Upper lobe of right lung (tissue), 1 donor: ENCODE measurements at regions not wholly inside any gene's neighbourhood (a gene's known extent, or its start where the extent isn't known, plus 50 kb on each side); places are given as distances from the start of the nearest gene placed in this dataset.

ENCODE experiments used
- ATAC-seq: fragments of 200-7000 bp; cut with Tn5 transposase; one replicate; pipeline ENCODE4 v1.9.1; 2020; ENCODE audit warnings: mild to moderate bottlenecking, moderate library complexity
- DNase-seq: peaks from one replicate; pipeline ENCODE4 v3.0.0-alpha.2; 2020
- H3K27ac ChIP-seq: fragments of 200-600 bp; one replicate; pipeline ENCODE4 v1.8.0; 2022
- H3K27me3 ChIP-seq: fragments of 200-600 bp; one replicate; pipeline ENCODE4 v1.8.0; 2022; ENCODE audit warnings: mild to moderate bottlenecking
- H3K36me3 ChIP-seq: fragments of 200-600 bp; one replicate; pipeline ENCODE4 v1.8.0; 2022
- H3K4me1 ChIP-seq: fragments of 200-600 bp; one replicate; pipeline ENCODE4 v1.8.0; 2022
- H3K4me3 ChIP-seq: fragments of 200-600 bp; one replicate; pipeline ENCODE4 v1.8.0; 2022; ENCODE audit warnings: mild to moderate bottlenecking
- H3K9me3 ChIP-seq: fragments of 200-600 bp; one replicate; pipeline ENCODE4 v1.8.0; 2022
- CTCF ChIP-seq: fragments of 200-600 bp; IDR thresholded peaks from one replicate; pipeline ENCODE4 v1.8.0; 2022; ENCODE audit warnings: antibody characterized with exemption
- intact Hi-C: fragments of 100-400 bp; cut with DNase I; formaldehyde crosslinking; loops from one replicate; pipeline ENCODE4 v1.11.0; 2022
- donor health status: DM: no; HTN: yes; CAD: no; lungs with severe emphysema.

DNA sequence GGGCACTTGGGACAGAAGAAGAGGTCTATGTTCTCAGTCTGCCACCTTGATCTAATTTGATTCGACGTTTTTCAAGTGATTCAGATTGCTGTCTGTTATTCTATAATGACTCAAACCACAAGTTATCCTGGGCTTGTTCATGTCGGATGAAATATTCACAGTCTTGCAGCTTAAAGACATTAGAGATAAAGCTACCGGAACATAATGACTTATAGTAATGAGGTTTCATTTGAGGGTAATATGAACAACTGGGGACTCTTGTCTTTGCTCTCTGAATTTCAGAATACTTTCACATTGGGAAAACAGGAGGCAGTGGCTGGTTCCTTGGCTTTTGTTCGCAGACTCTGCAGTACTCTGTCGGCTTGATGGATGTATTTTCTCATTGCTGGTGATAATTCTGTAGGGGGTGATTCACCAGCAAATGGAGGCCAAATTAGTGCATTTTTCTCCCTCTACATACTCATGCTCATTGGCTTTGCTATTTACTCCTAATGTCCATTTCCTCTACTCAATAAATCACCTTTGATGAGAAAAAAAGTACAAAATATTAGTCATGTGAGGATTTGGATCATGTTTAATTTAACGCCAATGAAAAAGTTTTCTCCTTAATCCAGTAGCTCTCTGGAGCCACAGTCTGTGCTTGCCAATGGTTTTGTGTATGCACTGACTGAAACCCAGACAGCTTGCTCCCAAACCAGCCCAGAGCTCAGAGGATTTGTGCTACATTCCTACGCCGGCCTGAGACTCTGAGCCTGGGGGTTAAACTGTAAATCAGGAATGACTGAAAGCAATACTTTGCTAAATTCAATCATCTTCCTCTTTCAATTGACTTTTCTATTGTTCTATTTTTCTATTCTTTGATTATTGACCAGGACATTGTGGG, 154.7 kb upstream of the ANKH start:
- Histone ChIP-seq H3K27ac (no peak overlapping the region), H3K9me3 (no peaks in the 10 kb centered on the region), H3K4me3 (no peak overlapping the region), H3K4me1 (no peaks in the 10 kb centered on the region), H3K36me3 (no peaks in the 10 kb centered on the region), H3K27me3 (peaks cover 10% of the 10 kb centered on the region)
- no peak for DNase-seq
- no peak for TF ChIP-seq CTCF
- ATAC-seq = no peak
- intact Hi-C loops = no loop called here

GRCh38 chr5:15023846-15024245, 152.3 kb upstream of the ANKH start:
- ATAC-seq (no peak), DNase-seq (no peak)
- peaks cover 3% of the 10 kb centered on the region for H3K27me3 ChIP-seq
- no peak overlapping the region for H3K27ac ChIP-seq
- TF ChIP-seq CTCF = no peak
- no peaks in the 10 kb centered on the region for H3K9me3 ChIP-seq
- intact Hi-C loops = no loop called here
- no peaks in the 10 kb centered on the region for H3K4me1 ChIP-seq
- H3K36me3 ChIP-seq = no peaks in the 10 kb centered on the region
- H3K4me3 ChIP-seq = no peak overlapping the region

- TF ChIP-seq CTCF = no peak
- no peak for DNase-seq
- Histone ChIP-seq H3K4me1 (no peaks in the 10 kb centered on the region), H3K9me3 (no peaks in the 10 kb centered on the region), H3K4me3 (no peak overlapping the region), H3K36me3 (no peaks in the 10 kb centered on the region), H3K27ac (no peak overlapping the region), H3K27me3 (no peaks in the 10 kb centered on the region)
- no peak for ATAC-seq
- intact Hi-C loops = no loop called here
Measured at GRCh38 chr5:15023266-15023665, 151.7 kb upstream of the ANKH start.

DNA sequence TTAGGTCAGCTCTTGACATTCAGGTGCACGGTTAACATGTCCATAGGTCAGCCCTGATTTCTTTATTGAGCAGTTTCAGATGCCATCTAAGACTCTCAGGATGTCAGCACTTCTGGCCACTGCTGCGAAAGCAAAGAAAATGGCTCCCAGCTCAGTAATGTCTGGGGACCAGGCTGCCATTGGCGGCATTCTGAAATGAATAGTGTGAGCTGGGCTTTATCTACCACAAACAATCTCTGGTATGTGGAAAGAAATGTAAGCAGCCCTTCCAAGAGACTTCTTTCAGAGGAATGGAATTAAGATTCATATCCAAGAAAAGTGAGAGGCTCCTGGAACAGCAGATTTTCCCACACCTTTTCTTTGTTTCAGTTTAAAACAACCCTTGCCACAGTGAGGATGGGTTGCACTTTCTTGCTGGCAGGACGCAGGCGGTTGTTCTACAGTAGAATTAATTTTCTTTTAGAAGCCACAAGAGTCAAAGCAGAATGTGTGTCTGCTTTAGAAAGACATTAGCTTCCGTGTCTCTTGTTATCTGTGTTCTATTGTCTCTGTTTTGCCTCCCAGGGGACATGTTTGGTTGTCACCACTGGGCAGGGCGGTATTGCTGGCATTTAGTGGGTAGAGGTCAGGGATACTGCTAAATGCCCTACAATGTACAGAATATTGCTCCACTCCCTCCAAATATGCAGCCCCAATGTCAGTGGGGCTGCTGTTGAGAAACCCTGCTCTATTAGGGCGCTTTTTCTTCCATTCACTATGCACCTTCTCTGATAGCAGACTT, 149.9 kb upstream of the ANKH start:
- Histone ChIP-seq H3K4me3 (no peak overlapping the region), H3K9me3 (no peaks in the 10 kb centered on the region), H3K27ac (no peak overlapping the region), H3K36me3 (no peaks in the 10 kb centered on the region), H3K27me3 (no peaks in the 10 kb centered on the region), H3K4me1 (no peaks in the 10 kb centered on the region)
- DNase-seq (no peak), ATAC-seq (no peak)
- TF ChIP-seq CTCF = no peak
- intact Hi-C loops = no loop called here

DNA sequence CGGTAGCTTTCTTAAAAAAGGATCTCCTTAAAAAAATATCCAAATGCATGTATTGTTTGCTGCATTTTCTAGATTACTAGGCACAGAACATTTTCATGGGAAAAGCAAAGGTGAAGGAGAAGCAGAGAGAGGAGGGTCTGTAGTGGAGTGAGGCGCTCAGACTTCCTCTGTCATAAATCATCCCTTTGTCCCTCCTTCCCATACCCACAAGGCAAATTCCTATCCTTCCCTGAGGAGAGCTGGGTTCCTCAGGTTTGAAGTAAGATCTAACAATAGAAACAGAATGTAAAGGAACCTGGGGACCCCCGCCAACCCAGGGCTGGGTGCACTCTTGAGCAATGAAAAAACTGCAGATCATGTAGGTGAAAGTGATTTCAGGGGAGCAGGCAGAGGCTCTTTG, 149.2 kb upstream of the ANKH start:
- Histone ChIP-seq H3K4me3 (no peak overlapping the region), H3K36me3 (no peaks in the 10 kb centered on the region), H3K9me3 (no peaks in the 10 kb centered on the region), H3K4me1 (no peaks in the 10 kb centered on the region), H3K27ac (no peak overlapping the region), H3K27me3 (no peaks in the 10 kb centered on the region)
- ATAC-seq = no peak
- DNase-seq = no peak
- intact Hi-C loops = no loop called here
- TF ChIP-seq CTCF = no peak
